ENCODE measurements at regions not wholly inside any gene's neighbourhood (a gene's known extent, or its start where the extent isn't known, plus 50 kb on each side); places are given as distances from the start of the nearest gene placed in this dataset.

GRCh38 chr2:105641389-105641811, 103.3 kb upstream of the NCK2 start:
- TF ChIP-seq CTCF (IDR thresholded peaks at IDR 0.05) (no peak), POLR2AphosphoS5 (IDR thresholded peaks at IDR 0.05) (no peak), POLR2A (IDR thresholded peaks at IDR 0.05; ENCODE audit: low read depth) (no peak), EP300 (IDR thresholded peaks at IDR 0.05) (no peak)

Measured in esophagus muscularis mucosa (tissue), 4 donors.